HUES48 (cell line): ENCODE measurements at regions not wholly inside any gene's neighbourhood (a gene's known extent, or its start where the extent isn't known, plus 50 kb on each side); places are given as distances from the start of the nearest gene placed in this dataset.
"Not testable (repeated sequence)": the region's sequence is repeated elsewhere in the genome, so short reads cannot be mapped to it uniquely, and the experiment has no call there.

Source experiments
- H3K27ac ChIP-seq: one replicate; pipeline ENCODE4 v1.7.0; 2013; ENCODE audit warnings: low read depth, low read length, inconsistent platforms
- H3K27me3 ChIP-seq: 2 replicates; pipeline ENCODE4 v1.6.1; 2013; ENCODE audit warnings: mild to moderate bottlenecking, low read length; ENCODE audit not compliant: control insufficient read depth, insufficient read depth
- H3K36me3 ChIP-seq: 2 replicates; pipeline ENCODE4 v1.6.1; 2013; ENCODE audit warnings: low read length; ENCODE audit not compliant: control insufficient read depth, insufficient read depth
- H3K4me1 ChIP-seq: 2 replicates; pipeline ENCODE4 v1.6.1; 2013; ENCODE audit warnings: mild to moderate bottlenecking, low read length; ENCODE audit not compliant: control insufficient read depth, insufficient read depth
- H3K4me3 ChIP-seq: 2 replicates; pipeline ENCODE4 v1.5.1; 2013; ENCODE audit warnings: mild to moderate bottlenecking, low read depth, low read length
- H3K9ac ChIP-seq: 2 replicates; pipeline ENCODE4 v1.6.1; 2013; ENCODE audit warnings: mild to moderate bottlenecking, low read depth, low read length, moderate library complexity
- H3K9me3 ChIP-seq: 2 replicates; pipeline ENCODE4 v1.6.1; 2013; ENCODE audit warnings: low read length; ENCODE audit not compliant: control insufficient read depth, insufficient read depth

DNA sequence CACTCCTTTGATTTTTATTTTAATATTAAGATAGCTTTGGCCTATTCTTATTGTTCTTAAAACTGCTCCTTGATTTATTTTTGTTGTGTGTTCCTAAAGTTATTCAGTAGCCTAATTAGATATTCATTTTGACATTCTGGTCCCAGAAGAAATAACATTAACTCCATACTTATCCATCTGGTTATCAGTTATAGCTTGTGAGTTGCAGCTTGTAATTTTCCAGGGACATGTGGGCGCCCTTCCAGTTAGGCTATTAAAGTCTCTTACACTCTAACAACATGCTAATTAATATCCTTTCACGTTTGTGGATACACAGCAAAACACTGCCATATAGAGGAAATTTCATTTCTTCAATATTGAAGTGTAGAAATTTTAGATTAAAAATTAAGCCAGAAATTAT is 987.5 kb downstream of the HACE1 start:
- no peak overlapping the region for H3K4me3 ChIP-seq
- no peaks in the 10 kb centered on the region for H3K27me3 ChIP-seq
- no peak overlapping the region for H3K9ac ChIP-seq
- no peaks in the 10 kb centered on the region for H3K9me3 ChIP-seq
- H3K4me1 ChIP-seq, result peaks cover 32% of the 10 kb centered on the region
- no peaks in the 10 kb centered on the region for H3K36me3 ChIP-seq
- H3K27ac ChIP-seq, result no peak overlapping the region

DNA sequence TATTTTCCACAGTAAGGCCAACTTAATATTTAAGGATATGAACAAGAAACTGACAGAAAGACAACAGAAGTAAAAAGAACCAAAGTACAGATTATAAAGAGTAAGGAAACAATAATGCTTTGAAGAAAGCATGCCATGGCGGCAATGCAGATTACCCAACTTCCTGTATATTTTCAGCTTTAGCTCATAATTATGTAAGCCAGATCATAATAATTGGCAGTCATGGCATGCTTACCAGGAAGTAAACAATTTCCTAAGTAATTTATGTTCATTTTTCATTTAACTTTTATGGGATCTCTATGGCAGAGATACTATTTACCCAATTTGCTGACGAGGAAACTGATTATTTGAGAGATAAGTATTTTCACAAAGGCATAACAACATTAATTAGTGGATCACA is 988.7 kb downstream of the HACE1 start:
- H3K27me3 ChIP-seq, result no peaks in the 10 kb centered on the region
- H3K9me3 ChIP-seq, result no peaks in the 10 kb centered on the region
- peaks cover 32% of the 10 kb centered on the region for H3K4me1 ChIP-seq
- no peak overlapping the region for H3K27ac ChIP-seq
- H3K9ac ChIP-seq, result no peak overlapping the region
- H3K4me3 ChIP-seq, result no peak overlapping the region
- H3K36me3 ChIP-seq, result no peaks in the 10 kb centered on the region

DNA sequence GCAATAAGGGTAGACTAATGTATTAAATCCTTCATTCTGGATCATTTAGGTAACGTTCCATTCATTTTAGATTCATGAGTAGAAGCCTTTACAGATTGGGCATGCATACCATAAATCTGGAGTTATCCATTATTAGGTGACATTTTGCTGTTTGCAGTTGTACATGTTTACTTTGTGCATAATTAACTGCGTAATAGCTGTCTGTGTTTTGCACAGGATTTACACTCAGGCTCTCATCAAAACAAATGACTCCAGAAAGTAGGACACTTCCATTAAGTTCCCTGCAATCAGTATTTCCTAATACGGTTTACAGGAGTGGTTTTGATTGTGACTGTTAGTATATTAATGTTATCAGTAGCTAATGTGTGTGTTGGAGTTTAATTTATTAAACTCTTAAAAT is 997.4 kb downstream of the HACE1 start:
- Histone ChIP-seq H3K9ac (no peak overlapping the region), H3K4me3 (no peak overlapping the region), H3K36me3 (no peaks in the 10 kb centered on the region), H3K27ac (no peak overlapping the region), H3K9me3 (no peaks in the 10 kb centered on the region), H3K27me3 (no peaks in the 10 kb centered on the region), H3K4me1 (no peaks in the 10 kb centered on the region)

DNA sequence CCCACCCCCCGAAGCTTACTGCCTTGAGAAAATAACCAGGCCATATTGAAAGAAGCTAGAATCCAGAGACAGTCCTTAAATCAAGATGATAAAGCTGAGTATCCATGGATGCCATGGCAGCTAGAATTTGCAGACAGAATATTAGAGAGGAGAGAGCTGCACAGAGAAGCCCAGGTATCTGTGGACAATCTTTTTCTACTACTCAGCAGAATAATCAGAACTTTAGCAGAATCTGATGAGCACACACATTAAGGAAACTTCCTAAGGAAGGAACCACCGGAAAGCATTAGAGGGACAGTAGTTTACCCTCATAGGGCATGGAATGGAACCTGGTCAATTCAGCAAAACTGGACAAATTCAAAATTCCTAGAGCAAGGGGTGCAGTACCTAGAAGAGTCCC is 1001.7 kb downstream of the HACE1 start:
- Histone ChIP-seq H3K4me3 (no peak overlapping the region), H3K9me3 (no peaks in the 10 kb centered on the region), H3K36me3 (no peaks in the 10 kb centered on the region), H3K27ac (no peak overlapping the region), H3K9ac (no peak overlapping the region), H3K4me1 (no peaks in the 10 kb centered on the region), H3K27me3 (no peaks in the 10 kb centered on the region)

DNA sequence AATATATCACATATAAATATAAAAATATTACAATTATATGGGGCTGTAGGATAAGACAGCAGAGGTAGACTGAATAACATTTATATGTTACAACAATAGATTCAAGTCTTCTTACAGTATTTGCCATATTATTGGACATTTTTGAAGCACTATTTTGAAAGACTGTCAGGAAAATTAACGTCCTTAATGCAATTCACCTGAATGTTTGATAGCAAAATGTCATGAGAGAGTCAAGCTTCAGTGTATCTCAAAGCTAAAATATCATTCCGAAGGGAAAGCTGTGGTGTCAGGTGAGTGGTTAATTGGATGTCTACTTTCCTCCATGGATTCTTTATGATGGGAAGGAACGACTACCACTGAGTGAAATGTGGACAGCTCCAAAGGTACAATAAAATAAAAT is 1004.0 kb downstream of the HACE1 start:
- H3K36me3 ChIP-seq, result no peaks in the 10 kb centered on the region
- H3K27me3 ChIP-seq, result no peaks in the 10 kb centered on the region
- H3K9me3 ChIP-seq, result no peaks in the 10 kb centered on the region
- H3K9ac ChIP-seq, result no peak overlapping the region
- H3K27ac ChIP-seq, result no peak overlapping the region
- H3K4me1 ChIP-seq, result no peaks in the 10 kb centered on the region
- no peak overlapping the region for H3K4me3 ChIP-seq

DNA sequence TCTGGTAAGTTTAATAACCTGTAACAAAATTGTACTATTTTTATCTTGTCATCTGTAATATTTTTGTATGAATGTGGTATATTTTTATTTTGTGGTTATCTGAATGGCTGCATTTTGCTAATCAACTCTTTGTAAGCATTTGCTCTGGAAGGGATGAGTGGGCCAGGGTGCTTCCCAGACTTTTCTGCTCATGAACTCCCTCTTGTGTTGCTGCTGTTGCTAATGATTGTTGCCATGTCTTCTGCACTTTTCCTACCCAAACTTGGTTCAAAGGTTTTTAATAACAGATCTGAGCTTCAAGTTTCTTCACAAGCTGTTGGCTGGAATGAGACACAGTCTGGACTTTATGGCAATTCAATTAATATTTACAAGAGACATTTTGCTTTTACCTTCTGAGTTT is 1005.7 kb downstream of the HACE1 start:
- no peaks in the 10 kb centered on the region for H3K27me3 ChIP-seq
- no peaks in the 10 kb centered on the region for H3K9me3 ChIP-seq
- H3K27ac ChIP-seq, result no peak overlapping the region
- no peaks in the 10 kb centered on the region for H3K36me3 ChIP-seq
- no peak overlapping the region for H3K9ac ChIP-seq
- H3K4me1 ChIP-seq, result no peaks in the 10 kb centered on the region
- no peak overlapping the region for H3K4me3 ChIP-seq

DNA sequence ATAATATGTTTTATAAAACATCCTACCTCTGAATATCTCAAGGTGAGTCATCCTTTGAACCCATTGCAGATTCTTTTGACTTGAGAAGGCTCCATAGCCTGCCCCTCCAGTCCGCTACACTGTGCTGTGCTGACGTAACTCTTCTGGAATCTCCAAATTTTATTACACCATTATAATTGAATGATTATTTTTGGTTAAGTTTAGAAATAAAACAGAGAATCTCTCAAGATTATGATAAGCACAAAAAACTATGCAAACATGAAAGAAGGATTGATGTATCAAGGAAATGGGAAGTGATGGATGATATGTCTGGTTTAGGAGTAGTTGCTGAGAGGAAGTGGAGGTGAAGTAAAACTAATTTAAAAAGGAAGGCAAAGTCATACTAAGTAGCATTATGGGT is 1021.3 kb downstream of the HACE1 start:
- Histone ChIP-seq H3K27ac (no peak overlapping the region), H3K36me3 (no peaks in the 10 kb centered on the region), H3K4me3 (no peak overlapping the region), H3K27me3 (no peaks in the 10 kb centered on the region), H3K4me1 (no peaks in the 10 kb centered on the region), H3K9ac (no peak overlapping the region), H3K9me3 (no peaks in the 10 kb centered on the region)

DNA sequence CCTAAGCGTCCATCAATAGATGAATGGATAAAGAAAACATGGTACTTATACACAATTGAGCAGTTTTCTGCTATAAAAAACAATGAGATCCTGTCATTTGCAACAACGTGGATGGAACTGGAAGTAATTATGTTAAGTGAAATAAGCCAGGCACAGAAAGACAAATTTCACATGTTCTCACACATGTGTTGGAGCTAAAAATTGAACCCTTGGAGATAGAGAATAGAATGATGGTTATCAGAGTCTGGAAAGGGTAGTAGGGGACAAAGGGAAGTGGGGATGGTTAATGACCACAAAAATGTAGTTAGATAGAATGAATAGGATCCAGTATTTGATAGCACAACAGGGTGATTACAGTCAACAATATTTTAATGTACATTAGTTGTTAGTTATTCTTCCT is 1033.5 kb downstream of the HACE1 start:
- no peak overlapping the region for H3K4me3 ChIP-seq
- no peaks in the 10 kb centered on the region for H3K36me3 ChIP-seq
- H3K27me3 ChIP-seq, result no peaks in the 10 kb centered on the region
- H3K27ac ChIP-seq, result no peak overlapping the region
- no peak overlapping the region for H3K9ac ChIP-seq
- H3K9me3 ChIP-seq, result no peaks in the 10 kb centered on the region
- no peaks in the 10 kb centered on the region for H3K4me1 ChIP-seq

DNA sequence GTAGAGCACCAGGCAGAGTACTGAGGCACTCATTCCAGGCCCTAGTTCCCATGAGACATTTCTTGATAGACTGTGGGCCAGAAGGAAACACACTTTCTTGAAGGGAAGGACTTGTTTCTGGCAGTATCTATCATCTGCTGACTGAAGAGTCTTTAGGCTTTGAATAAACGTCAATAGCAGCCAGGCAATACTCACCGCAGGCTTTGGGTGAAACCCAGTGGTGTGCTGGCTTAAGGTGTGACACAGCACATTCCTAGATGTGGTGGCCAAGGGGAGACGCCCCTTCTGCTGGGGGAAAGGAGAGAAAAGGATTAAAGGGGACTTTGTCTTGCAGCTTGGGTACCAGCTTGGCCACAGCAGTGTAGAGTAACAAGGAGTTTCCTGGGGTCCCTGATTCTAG is 1039.6 kb downstream of the HACE1 start:
- no peak overlapping the region for H3K4me3 ChIP-seq
- H3K27ac ChIP-seq, result no peak overlapping the region
- no peaks in the 10 kb centered on the region for H3K27me3 ChIP-seq
- H3K36me3 ChIP-seq, result no peaks in the 10 kb centered on the region
- H3K9ac ChIP-seq, result no peak overlapping the region
- H3K9me3 ChIP-seq, result no peaks in the 10 kb centered on the region
- no peaks in the 10 kb centered on the region for H3K4me1 ChIP-seq

DNA sequence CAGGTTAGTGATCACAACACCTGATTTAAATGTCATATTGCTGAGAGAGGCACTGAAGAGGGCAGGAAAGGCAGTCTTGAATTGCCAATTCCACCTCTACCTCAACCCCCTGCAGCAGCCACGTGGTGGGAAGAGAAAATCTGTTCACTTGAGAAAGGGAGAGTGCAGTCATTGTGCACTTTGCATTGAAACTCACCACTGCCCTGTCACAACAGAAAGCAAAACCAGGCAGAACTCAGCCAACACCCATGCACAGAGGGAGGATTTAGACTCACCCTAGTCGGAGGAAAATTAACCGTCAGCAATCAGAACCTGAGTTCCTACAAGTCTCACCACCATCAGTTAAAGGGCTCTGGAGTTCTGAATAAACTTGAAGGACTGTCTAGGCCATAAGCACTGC is 1040.2 kb downstream of the HACE1 start:
- no peaks in the 10 kb centered on the region for H3K4me1 ChIP-seq
- no peaks in the 10 kb centered on the region for H3K9me3 ChIP-seq
- no peak overlapping the region for H3K4me3 ChIP-seq
- H3K9ac ChIP-seq, result no peak overlapping the region
- no peak overlapping the region for H3K27ac ChIP-seq
- no peaks in the 10 kb centered on the region for H3K36me3 ChIP-seq
- H3K27me3 ChIP-seq, result no peaks in the 10 kb centered on the region

DNA sequence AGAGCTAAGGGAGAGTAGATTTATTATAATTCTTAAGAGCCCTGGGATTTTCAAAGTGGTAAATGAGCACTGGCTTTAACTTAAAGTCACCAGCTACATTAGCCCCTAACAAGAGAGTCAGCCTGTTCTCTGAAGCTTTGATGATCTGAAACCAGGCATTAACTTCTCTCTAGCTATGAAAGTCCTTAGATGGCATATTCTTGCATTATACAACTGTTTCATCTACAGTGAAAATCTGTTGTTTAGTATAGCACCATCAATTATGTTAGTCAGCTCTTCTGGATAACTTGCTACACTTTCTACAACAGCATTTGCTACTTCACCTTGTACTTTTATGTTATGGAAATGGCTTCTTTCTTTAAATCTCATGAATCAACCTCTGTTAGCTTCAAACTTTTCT is 1046.7 kb downstream of the HACE1 start:
- Histone ChIP-seq H3K27me3 (no peaks in the 10 kb centered on the region), H3K4me1 (no peaks in the 10 kb centered on the region), H3K9ac (no peak overlapping the region), H3K4me3 (no peak overlapping the region), H3K36me3 (no peaks in the 10 kb centered on the region), H3K9me3 (no peaks in the 10 kb centered on the region), H3K27ac (no peak overlapping the region)

DNA sequence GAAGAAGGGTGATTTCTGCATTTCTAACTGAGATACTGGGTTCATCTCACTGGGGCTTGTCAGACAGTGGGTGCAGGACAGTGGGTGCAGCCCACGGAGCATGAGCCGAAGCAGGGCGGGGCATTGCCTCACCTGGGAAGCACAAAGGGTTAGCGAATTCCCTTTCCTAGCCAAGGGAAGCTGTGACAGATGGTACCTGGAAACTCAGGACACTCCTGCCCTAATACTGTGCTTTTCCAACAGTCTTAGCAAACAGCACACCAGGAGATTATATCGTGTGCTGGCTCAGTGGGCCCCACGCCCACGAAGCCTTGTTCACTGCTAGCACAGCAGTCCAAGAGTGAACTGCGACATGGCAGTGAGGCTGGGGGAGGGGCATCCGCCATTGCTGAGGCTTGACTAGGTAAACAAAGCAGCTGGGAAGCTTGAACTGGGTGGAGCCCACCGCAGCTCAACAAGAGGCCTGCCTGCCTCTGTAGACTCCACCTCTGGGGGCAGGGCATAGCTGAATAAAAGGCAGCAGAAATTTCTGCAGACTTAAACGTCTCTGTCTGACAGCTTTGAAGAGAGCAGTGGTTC is 1057.7 kb downstream of the HACE1 start:
- H3K4me1 ChIP-seq, H3K27ac ChIP-seq, H3K36me3 ChIP-seq, H3K9ac ChIP-seq, H3K27me3 ChIP-seq, H3K4me3 ChIP-seq, H3K9me3 ChIP-seq: not testable (repeated sequence)
